H1 (cell line): ENCODE measurements at regions not wholly inside any gene's neighbourhood (a gene's known extent, or its start where the extent isn't known, plus 50 kb on each side); places are given as distances from the start of the nearest gene placed in this dataset.

Experiments used
- FOSL1 ChIP-seq: IDR thresholded peaks from 2 replicates; pipeline ENCODE4 v1.6.1; 2011; ENCODE audit warnings: mild to moderate bottlenecking, low read depth, low read length, moderate library complexity; ENCODE audit not compliant: insufficient read depth
- KDM5A ChIP-seq: fragments of 200-600 bp; IDR thresholded peaks from 2 replicates; pipeline ENCODE4 v1.7.1; 2012; ENCODE audit warnings: mild to moderate bottlenecking, low read length, inconsistent platforms, mixed read lengths

DNA sequence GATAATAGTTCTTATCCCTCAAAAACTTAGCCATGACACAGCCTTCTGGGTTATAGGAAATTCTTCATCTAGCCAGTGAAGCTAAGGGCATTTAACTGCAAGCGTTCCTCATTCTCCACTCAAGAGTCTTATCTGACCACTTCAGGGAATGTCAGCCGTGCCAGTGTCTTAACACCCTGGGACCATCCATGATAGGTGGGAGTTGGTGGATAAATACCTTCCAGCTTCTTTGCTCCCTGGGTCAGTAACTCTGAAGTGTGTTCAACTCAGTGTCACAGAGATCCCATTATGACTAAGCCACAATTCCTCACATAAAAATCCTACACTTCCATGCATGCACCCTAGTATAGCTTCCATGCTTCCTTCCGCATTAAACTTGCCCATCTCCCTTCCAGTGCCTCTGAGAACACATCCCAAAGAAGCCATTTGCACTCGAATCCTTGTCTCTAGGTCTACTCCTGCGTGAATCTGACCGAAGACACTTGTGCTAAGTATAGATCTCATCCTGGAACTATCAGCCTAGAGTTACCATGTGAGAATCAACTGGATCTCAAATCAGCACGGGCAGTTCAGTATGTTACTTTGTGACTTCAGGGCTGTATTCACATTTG is 264.3 kb upstream of the MAF start (continued):
- no peak for TF ChIP-seq KDM5A
- TF ChIP-seq FOSL1 = no peak
